PFSK-1 (cell line): ENCODE measurements at regions not wholly inside any gene's neighbourhood (a gene's known extent, or its start where the extent isn't known, plus 50 kb on each side); places are given as distances from the start of the nearest gene placed in this dataset.

Source experiments
- FOXP2 ChIP-seq: optimal IDR thresholded peaks from 2 replicates; pipeline ENCODE3; 2011; ENCODE audit warnings: borderline replicate concordance, control low read depth, inconsistent platforms; ENCODE audit not compliant: insufficient read depth; ENCODE audit errors: extremely low read length, extremely low read depth
- POLR2AphosphoS5 ChIP-seq: IDR thresholded peaks from 2 replicates; pipeline ENCODE4 v1.6.1; 2012; ENCODE audit warnings: low read depth, mild to moderate bottlenecking, control low read depth, low read length, moderate library complexity
- REST ChIP-seq, 2 experiments: IDR thresholded peaks; 2 replicates each; pipeline versions ENCODE4 v1.6.1 to v1.8.0; 2011 to 2012; ENCODE audit warnings: low read depth in 2 of 2, low read length in 2 of 2, control low read depth in 1 of 2, inconsistent platforms in 1 of 2, mild to moderate bottlenecking in 1 of 2, moderate library complexity in 1 of 2; ENCODE audit not compliant: insufficient read depth in 1 of 2
- SIN3A ChIP-seq: IDR thresholded peaks from 2 replicates; pipeline ENCODE4 v1.6.1; 2012; ENCODE audit warnings: mild to moderate bottlenecking, low read length, moderate library complexity, borderline replicate concordance; ENCODE audit not compliant: insufficient read depth
- TAF1 ChIP-seq: IDR thresholded peaks from 2 replicates; pipeline ENCODE4 v1.6.1; 2012; ENCODE audit warnings: low read length, control low read depth, borderline replicate concordance; ENCODE audit not compliant: insufficient read depth

GRCh38 chr12:46660719-46661109 is 165.1 kb downstream of the SLC38A4 start:
- TF ChIP-seq POLR2AphosphoS5 (no peak), TAF1 (no peak), REST (IDR thresholded peaks at IDR 0.05; ENCODE audit: insufficient read depth in 1 of 2, low read depth in 2 of 2, low read length in 2 of 2) (no peak), SIN3A (no peak), FOXP2 (no peak)
